ENCODE measurements at regions not wholly inside any gene's neighbourhood (a gene's known extent, or its start where the extent isn't known, plus 50 kb on each side); places are given as distances from the start of the nearest gene placed in this dataset.
"Not testable (repeated sequence)": the region's sequence is repeated elsewhere in the genome, so short reads cannot be mapped to it uniquely, and the experiment has no call there.

GRCh38 chr15:63440756-63441155 lies 59.1 kb upstream of the CA12 start:
- H3K4me3 ChIP-seq (ENCODE audit: low read length), result no peak overlapping the region
- no peak for DNase-seq (ENCODE audit: low read depth)
- no peak for TF ChIP-seq CTCF (conservative IDR thresholded peaks at IDR 0.05; ENCODE audit: low read length)

GRCh38 chr15:63441266-63441665 lies 59.6 kb upstream of the CA12 start:
- no peak overlapping the region for H3K4me3 ChIP-seq (ENCODE audit: low read length)
- TF ChIP-seq CTCF (conservative IDR thresholded peaks at IDR 0.05; ENCODE audit: low read length), result no peak
- no peak for DNase-seq (ENCODE audit: low read depth)

- DNase-seq (ENCODE audit: low read depth), result no peak
- TF ChIP-seq CTCF (conservative IDR thresholded peaks at IDR 0.05; ENCODE audit: low read length), result no peak
- no peak overlapping the region for H3K4me3 ChIP-seq (ENCODE audit: low read length)
Observed at GRCh38 chr15:63442080-63442479, 60.4 kb upstream of the CA12 start.

- TF ChIP-seq CTCF (conservative IDR thresholded peaks at IDR 0.05; ENCODE audit: low read length), result no peak
- DNase-seq (ENCODE audit: low read depth), result no peak
Observed at GRCh38 chr15:63444611-63445010, 59.8 kb upstream of the USP3 start.

GRCh38 chr15:63446255-63446654 lies 58.1 kb upstream of the USP3 start:
- no peak for DNase-seq (ENCODE audit: low read depth)
- no peak overlapping the region for H3K4me3 ChIP-seq (ENCODE audit: low read length)
- TF ChIP-seq CTCF (conservative IDR thresholded peaks at IDR 0.05; ENCODE audit: low read length), result no peak

More at GRCh38 chr15:63444611-63445010, 59.8 kb upstream of the USP3 start:
- no peak overlapping the region for H3K4me3 ChIP-seq (ENCODE audit: low read length)

- no peak for DNase-seq (ENCODE audit: low read depth)
- H3K4me3 ChIP-seq (ENCODE audit: low read length), result no peak overlapping the region
- no peak for TF ChIP-seq CTCF (conservative IDR thresholded peaks at IDR 0.05; ENCODE audit: low read length)
Observed at GRCh38 chr15:63447017-63447676, 57.2 kb upstream of the USP3 start.

GRCh38 chr15:63448266-63448665 lies 56.1 kb upstream of the USP3 start:
- TF ChIP-seq CTCF (conservative IDR thresholded peaks at IDR 0.05; ENCODE audit: low read length), result no peak
- no peak for DNase-seq (ENCODE audit: low read depth)
- no peak overlapping the region for H3K4me3 ChIP-seq (ENCODE audit: low read length)

GRCh38 chr15:63448872-63449555 lies 55.4 kb upstream of the USP3 start:
- H3K4me3 ChIP-seq (ENCODE audit: low read length); DNase-seq (ENCODE audit: low read depth): not testable (repeated sequence)
